ENCODE measurements at regions not wholly inside any gene's neighbourhood (a gene's known extent, or its start where the extent isn't known, plus 50 kb on each side); places are given as distances from the start of the nearest gene placed in this dataset.

DNA sequence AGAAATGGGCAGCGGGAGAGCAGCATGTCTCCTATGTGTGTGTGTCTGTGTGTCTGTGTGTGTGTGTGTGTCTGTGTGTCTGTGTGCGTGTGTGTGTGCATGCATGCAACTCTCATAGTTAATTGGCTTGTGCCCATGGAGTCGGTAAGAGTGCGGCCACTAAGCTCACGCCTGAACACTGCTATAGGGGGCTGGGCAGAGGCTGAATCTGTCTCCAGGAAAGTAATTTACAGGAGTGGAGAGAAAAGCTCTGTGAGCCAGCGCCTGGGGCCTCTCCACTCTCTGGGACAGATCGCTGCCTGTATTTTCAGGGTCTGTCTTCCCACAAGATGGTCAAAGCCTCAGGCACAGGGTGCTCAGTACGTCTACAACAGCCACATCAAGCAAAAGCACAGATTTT, 553.4 kb downstream of the TNS1 start:
- TF ChIP-seq, protein P1, sequence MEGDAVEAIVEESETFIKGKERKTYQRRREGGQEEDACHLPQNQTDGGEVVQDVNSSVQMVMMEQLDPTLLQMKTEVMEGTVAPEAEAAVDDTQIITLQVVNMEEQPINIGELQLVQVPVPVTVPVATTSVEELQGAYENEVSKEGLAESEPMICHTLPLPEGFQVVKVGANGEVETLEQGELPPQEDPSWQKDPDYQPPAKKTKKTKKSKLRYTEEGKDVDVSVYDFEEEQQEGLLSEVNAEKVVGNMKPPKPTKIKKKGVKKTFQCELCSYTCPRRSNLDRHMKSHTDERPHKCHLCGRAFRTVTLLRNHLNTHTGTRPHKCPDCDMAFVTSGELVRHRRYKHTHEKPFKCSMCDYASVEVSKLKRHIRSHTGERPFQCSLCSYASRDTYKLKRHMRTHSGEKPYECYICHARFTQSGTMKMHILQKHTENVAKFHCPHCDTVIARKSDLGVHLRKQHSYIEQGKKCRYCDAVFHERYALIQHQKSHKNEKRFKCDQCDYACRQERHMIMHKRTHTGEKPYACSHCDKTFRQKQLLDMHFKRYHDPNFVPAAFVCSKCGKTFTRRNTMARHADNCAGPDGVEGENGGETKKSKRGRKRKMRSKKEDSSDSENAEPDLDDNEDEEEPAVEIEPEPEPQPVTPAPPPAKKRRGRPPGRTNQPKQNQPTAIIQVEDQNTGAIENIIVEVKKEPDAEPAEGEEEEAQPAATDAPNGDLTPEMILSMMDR (IDR thresholded peaks at IDR 0.05; ENCODE audit: insufficient read depth, low read length, poor library complexity, severe bottlenecking): no peak
- TF ChIP-seq EZH2phosphoT487 (conservative IDR thresholded peaks at IDR 0.05; ENCODE audit: low read length): no peak

All from SU-DHL-6 (cell line).